Mammary epithelial cell (primary cell): ENCODE measurements at regions not wholly inside any gene's neighbourhood (a gene's known extent, or its start where the extent isn't known, plus 50 kb on each side); places are given as distances from the start of the nearest gene placed in this dataset.

Source experiments
- EZH2 ChIP-seq: IDR thresholded peaks from 2 replicates; pipeline ENCODE4 v1.6.1; 2012; ENCODE audit warnings: low read length, inconsistent platforms, borderline replicate concordance
- TF ChIP-seq, protein P1 (sequence below), 2 donors: IDR thresholded peaks in 1 of 2; conservative IDR thresholded peaks in 1 of 2; 2 replicates each; pipeline ENCODE4 v1.5.1; 2011 to 2012; ENCODE audit warnings: inconsistent platforms in 2 of 2, low read length in 2 of 2, mild to moderate bottlenecking in 2 of 2, control low read depth in 1 of 2, low read depth in 1 of 2; ENCODE audit not compliant: insufficient read depth in 1 of 2; ENCODE audit errors: extremely low read depth in 1 of 2

DNA sequence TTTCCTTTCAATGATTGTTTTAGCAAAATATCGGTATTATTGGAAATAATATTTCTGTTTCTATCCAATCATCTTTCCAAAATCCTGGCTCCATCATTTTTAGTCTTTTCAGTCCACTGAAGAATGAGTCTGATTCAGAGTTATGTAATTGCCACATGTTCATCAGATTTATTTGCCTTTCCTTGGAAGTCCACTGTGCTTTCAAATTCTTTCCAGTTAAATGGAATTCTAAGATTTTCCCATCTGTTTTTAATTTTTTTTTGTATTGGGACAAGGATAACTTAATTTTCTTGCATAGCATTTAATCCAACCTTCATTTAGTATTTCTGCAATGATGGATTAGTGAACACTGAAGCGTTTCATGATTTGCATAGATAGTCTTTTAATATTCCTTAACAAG, 521.5 kb upstream of the NRXN1 start:
- TF ChIP-seq, protein P1, sequence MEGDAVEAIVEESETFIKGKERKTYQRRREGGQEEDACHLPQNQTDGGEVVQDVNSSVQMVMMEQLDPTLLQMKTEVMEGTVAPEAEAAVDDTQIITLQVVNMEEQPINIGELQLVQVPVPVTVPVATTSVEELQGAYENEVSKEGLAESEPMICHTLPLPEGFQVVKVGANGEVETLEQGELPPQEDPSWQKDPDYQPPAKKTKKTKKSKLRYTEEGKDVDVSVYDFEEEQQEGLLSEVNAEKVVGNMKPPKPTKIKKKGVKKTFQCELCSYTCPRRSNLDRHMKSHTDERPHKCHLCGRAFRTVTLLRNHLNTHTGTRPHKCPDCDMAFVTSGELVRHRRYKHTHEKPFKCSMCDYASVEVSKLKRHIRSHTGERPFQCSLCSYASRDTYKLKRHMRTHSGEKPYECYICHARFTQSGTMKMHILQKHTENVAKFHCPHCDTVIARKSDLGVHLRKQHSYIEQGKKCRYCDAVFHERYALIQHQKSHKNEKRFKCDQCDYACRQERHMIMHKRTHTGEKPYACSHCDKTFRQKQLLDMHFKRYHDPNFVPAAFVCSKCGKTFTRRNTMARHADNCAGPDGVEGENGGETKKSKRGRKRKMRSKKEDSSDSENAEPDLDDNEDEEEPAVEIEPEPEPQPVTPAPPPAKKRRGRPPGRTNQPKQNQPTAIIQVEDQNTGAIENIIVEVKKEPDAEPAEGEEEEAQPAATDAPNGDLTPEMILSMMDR (conservative IDR thresholded peaks at IDR 0.05 in 1 of 2, IDR thresholded peaks at IDR 0.05 in 1 of 2; ENCODE audit: extremely low read depth in 1 of 2, insufficient read depth in 1 of 2, low read depth in 1 of 2, low read length in 2 of 2), result no peak
- TF ChIP-seq EZH2, result no peak
